Adrenal gland (tissue), 5 donors: ENCODE measurements at regions not wholly inside any gene's neighbourhood (a gene's known extent, or its start where the extent isn't known, plus 50 kb on each side); places are given as distances from the start of the nearest gene placed in this dataset.

Source experiments
- CTCF ChIP-seq, 6 experiments: fragments of 450-650 bp in 4 of 6; fragments of 200-600 bp in 2 of 6; sonication (generic) in 1 of 6; IDR thresholded peaks; 1 replicate in 5 of 6; 2 replicates in 1 of 6; pipeline versions ENCODE4 v1.5.1 to v1.8.0; 2016 to 2021; ENCODE audit warnings: antibody characterized with exemption in 6 of 6, mild to moderate bottlenecking in 2 of 6, moderate library complexity in 1 of 6
- POLR2A ChIP-seq, 2 donors: fragments of 450-650 bp; IDR thresholded peaks; one replicate each; pipeline ENCODE4 v1.6.1; 2017; ENCODE audit warnings: antibody characterized with exemption in 2 of 2, mild to moderate bottlenecking in 2 of 2, moderate library complexity in 1 of 2
- donor health status: DM: no; HTN: no; CAD: no.

- TF ChIP-seq CTCF (IDR thresholded peaks at IDR 0.05) (no peak), POLR2A (IDR thresholded peaks at IDR 0.05) (no peak)
These were observed 931.6 kb upstream of the MIR17HG start for GRCh38 chr13:90415902-90416301.
